Body of pancreas (tissue), 4 donors: ENCODE measurements at regions not wholly inside any gene's neighbourhood (a gene's known extent, or its start where the extent isn't known, plus 50 kb on each side); places are given as distances from the start of the nearest gene placed in this dataset.

ENCODE experiments used
- ATAC-seq: fragments of 150-250 bp; one replicate; pipeline ENCODE4 v1.9.1; 2016
- DNase-seq, 4 donors: peaks; one replicate each; pipeline ENCODE4 v3.0.0-alpha.2; 2019
- H3K27ac ChIP-seq, 4 donors: fragments of 200-600 bp; sonication (generic); 1 replicate in 3 of 4; 2 replicates in 1 of 4; pipeline versions ENCODE4 v1.5.1 to v1.6.1; 2016 to 2019; ENCODE audit warnings: mild to moderate bottlenecking in 1 of 4, mixed read lengths in 1 of 4, moderate library complexity in 1 of 4
- H3K27me3 ChIP-seq, 2 donors: fragments of 200-600 bp; sonication (generic); one replicate each; pipeline ENCODE4 v1.6.0; 2016; ENCODE audit warnings: mild to moderate bottlenecking in 1 of 2
- H3K36me3 ChIP-seq, 2 donors: fragments of 200-600 bp; sonication (generic); replicated peaks in 1 of 2; 2 replicates each; pipeline ENCODE4 v1.5.1; 2016; ENCODE audit warnings: low read depth in 2 of 2; ENCODE audit not compliant: insufficient read depth in 1 of 2
- H3K4me1 ChIP-seq: fragments of 200-600 bp; sonication (generic); one replicate; pipeline ENCODE4 v1.6.0; 2016
- H3K4me3 ChIP-seq, 2 donors: fragments of 200-600 bp; sonication (generic); 1 replicate in 1 of 2; 2 replicates in 1 of 2; pipeline ENCODE4 v1.5.1; 2016 to 2019
- H3K9me3 ChIP-seq, 3 donors: fragments of 200-600 bp; sonication (generic); 1 replicate in 2 of 3; 2 replicates in 1 of 3; pipeline ENCODE4 v1.5.1; 2016
- POLR2A ChIP-seq, 3 donors: fragments of 450-650 bp; IDR thresholded peaks; one replicate each; pipeline ENCODE4 v1.6.1; 2016; ENCODE audit warnings: antibody characterized with exemption in 3 of 3, mild to moderate bottlenecking in 2 of 3
- WGBS, 2 donors: methylation state at CpG; one replicate each; pipeline ENCODE4 v1.1.5; 2017; 5-methylcytosine and 5-hydroxymethylcytosine counted together
- intact Hi-C: fragments of 100-400 bp; cut with DNase I; formaldehyde crosslinking; loops from one replicate; pipeline ENCODE4 v1.15.1; 2023
- TF ChIP-seq, protein P1 (sequence below), 7 experiments: fragments of 450-650 bp in 4 of 7; fragments of 200-600 bp in 3 of 7; sonication (generic) in 3 of 7; IDR thresholded peaks; one replicate each; pipeline ENCODE4 v1.5.1; 2016 to 2019; ENCODE audit warnings: antibody characterized with exemption in 7 of 7

DNA sequence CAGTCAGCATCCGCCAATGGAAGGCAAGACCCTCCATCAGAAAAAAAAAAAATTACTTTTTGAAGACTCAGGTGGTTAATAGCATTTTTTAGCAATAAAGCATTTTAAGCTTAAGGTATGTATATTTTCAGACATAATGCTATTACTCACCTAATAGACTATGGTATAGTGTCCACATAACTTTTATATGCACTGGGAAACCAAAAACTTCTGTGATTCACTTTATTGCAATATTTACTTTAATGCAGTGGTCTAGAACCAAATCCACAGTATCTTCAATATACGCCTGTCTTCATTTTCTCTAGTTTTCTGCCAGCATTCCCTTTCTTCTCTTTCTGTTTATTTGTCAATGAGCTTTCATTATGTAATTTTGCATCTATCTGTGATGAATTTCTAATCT is 418.1 kb downstream of the SLITRK6 start:
- 59 to 67% methylated on average over 2 of the region's 2 CpGs for WGBS, 2 donors
- no peaks in the 10 kb centered on the region for H3K9me3 ChIP-seq
- no peaks in the 10 kb centered on the region for H3K27me3 ChIP-seq
- no peak for ATAC-seq
- H3K27ac ChIP-seq, result no peak overlapping the region
- H3K4me1 ChIP-seq, result no peaks in the 10 kb centered on the region
- no peak for TF ChIP-seq POLR2A (IDR thresholded peaks at IDR 0.05)
- TF ChIP-seq, protein P1, sequence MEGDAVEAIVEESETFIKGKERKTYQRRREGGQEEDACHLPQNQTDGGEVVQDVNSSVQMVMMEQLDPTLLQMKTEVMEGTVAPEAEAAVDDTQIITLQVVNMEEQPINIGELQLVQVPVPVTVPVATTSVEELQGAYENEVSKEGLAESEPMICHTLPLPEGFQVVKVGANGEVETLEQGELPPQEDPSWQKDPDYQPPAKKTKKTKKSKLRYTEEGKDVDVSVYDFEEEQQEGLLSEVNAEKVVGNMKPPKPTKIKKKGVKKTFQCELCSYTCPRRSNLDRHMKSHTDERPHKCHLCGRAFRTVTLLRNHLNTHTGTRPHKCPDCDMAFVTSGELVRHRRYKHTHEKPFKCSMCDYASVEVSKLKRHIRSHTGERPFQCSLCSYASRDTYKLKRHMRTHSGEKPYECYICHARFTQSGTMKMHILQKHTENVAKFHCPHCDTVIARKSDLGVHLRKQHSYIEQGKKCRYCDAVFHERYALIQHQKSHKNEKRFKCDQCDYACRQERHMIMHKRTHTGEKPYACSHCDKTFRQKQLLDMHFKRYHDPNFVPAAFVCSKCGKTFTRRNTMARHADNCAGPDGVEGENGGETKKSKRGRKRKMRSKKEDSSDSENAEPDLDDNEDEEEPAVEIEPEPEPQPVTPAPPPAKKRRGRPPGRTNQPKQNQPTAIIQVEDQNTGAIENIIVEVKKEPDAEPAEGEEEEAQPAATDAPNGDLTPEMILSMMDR (IDR thresholded peaks at IDR 0.05), result no peak
- intact Hi-C loops, result no loop called here
- no peak for DNase-seq
- no peaks in the 10 kb centered on the region for H3K36me3 ChIP-seq
- H3K4me3 ChIP-seq, result no peak overlapping the region

DNA sequence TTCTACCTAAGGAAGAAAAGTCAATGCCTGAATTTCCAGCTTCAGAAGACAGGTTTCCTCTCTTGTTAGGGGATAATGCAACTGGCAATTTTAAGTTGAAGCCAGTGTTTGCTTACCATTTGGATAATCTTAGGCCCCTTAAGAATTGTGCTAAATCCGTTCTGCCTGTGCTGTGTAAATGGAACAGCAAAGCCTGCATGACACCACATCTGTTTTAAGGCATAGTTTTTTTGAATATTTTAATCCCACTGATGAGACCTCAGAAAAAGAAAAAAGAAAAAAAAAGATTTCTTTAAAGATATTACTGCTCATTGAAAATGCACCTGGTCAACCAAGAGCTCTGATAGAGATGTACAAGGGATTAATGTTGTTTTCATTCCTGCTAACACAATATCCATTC is 419.2 kb downstream of the SLITRK6 start:
- Histone ChIP-seq H3K27ac (no peak overlapping the region), H3K9me3 (no peaks in the 10 kb centered on the region), H3K36me3 (no peaks in the 10 kb centered on the region), H3K4me3 (no peak overlapping the region), H3K27me3 (no peaks in the 10 kb centered on the region), H3K4me1 (no peaks in the 10 kb centered on the region)
- 36 to 41% methylated on average over 1 of the region's 1 CpG for WGBS, 2 donors
- DNase-seq (no peak), ATAC-seq (no peak)
- intact Hi-C loops, result no loop called here
- no peak for TF ChIP-seq POLR2A (IDR thresholded peaks at IDR 0.05)
- TF ChIP-seq, protein P1 (IDR thresholded peaks at IDR 0.05), result no peak

DNA sequence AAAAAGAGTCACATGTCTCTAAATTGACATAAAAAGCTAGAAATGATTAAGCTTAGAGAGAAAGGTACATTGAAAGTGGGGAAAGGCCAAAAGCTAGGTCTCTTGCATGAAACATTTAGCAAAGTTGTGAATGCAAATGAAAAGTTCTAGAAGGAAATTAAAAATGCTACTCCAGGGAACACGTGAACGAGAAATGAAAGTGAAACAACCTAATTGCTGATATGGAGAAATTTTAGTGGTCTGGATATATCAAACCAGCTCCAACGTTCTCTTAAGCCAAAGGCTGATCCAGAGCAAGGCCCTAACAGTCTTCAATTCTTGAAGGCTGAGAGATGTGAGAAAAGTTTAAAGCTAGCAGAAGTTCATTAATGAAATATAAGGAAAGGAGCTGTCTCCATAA is 419.8 kb downstream of the SLITRK6 start:
- TF ChIP-seq, protein P1 (IDR thresholded peaks at IDR 0.05), result no peak
- TF ChIP-seq POLR2A (IDR thresholded peaks at IDR 0.05), result no peak
- no peaks in the 10 kb centered on the region for H3K4me1 ChIP-seq
- H3K9me3 ChIP-seq, result no peaks in the 10 kb centered on the region
- no peaks in the 10 kb centered on the region for H3K27me3 ChIP-seq
- ATAC-seq, result no peak
- intact Hi-C loops, result no loop called here
- no peak overlapping the region for H3K4me3 ChIP-seq
- H3K27ac ChIP-seq, result no peak overlapping the region
- WGBS, 2 donors, result 19 to 21% methylated on average over 3 of the region's 3 CpGs
- no peaks in the 10 kb centered on the region for H3K36me3 ChIP-seq
- no peak for DNase-seq

DNA sequence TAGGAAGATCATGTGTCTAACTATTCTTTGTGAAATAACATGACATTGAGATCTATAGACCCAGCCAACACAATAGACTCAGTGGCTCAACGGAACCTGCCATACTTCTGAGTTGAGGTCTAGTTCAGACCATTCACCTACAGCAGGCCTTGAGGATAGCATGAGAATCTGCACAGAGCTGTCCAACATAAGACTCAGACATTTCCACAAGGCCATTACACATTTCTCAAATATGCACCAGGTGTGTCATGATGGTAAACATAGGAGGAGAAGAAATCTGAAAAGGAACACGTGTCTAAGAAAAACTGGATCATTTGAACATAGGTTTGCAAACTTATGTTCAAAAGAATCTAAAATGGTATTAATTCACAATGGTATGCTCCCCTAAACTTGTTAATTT is 421.4 kb downstream of the SLITRK6 start:
- WGBS, 2 donors, result 49 to 58% methylated on average over 2 of the region's 2 CpGs
- intact Hi-C loops, result no loop called here
- no peak for TF ChIP-seq POLR2A (IDR thresholded peaks at IDR 0.05)
- TF ChIP-seq, protein P1 (IDR thresholded peaks at IDR 0.05), result no peak

DNA sequence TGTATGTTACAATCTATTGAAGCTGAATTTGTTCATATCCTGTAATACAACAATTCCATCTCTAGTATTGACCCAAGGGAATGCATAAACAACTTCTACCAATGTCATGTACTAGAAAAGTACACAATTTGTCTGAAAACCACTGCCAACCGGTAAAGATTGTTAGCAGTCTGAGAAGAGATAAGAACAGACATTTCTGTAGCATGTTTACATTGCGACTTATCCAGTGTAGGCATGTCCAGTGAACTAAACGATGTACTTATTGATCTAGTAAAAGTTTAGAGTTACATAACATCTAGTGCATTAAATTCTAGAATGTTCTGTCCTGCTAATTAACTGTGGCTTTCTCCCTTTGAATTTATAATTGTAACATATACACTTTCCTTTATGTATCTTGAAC is 425.9 kb downstream of the SLITRK6 start:
- H3K4me3 ChIP-seq, result no peak overlapping the region
- H3K27me3 ChIP-seq, result no peaks in the 10 kb centered on the region
- H3K4me1 ChIP-seq, result no peaks in the 10 kb centered on the region
- no peaks in the 10 kb centered on the region for H3K9me3 ChIP-seq
- H3K36me3 ChIP-seq, result no peaks in the 10 kb centered on the region
- DNase-seq, result no peak
- no peak for TF ChIP-seq POLR2A (IDR thresholded peaks at IDR 0.05)
- TF ChIP-seq, protein P1 (IDR thresholded peaks at IDR 0.05), result no peak
- H3K27ac ChIP-seq, result no peak overlapping the region
- 4 to 15% methylated on average over 3 of the region's 3 CpGs for WGBS, 2 donors
- intact Hi-C loops, result no loop called here
- no peak for ATAC-seq

More for the DNA sequence above, 421.4 kb downstream of the SLITRK6 start:
- no peak overlapping the region for H3K27ac ChIP-seq
- DNase-seq (no peak), ATAC-seq (no peak)
- H3K4me3 ChIP-seq, result no peak overlapping the region
- no peaks in the 10 kb centered on the region for H3K36me3 ChIP-seq
- H3K27me3 ChIP-seq, result no peaks in the 10 kb centered on the region
- no peaks in the 10 kb centered on the region for H3K9me3 ChIP-seq
- no peaks in the 10 kb centered on the region for H3K4me1 ChIP-seq
